Esophagus muscularis mucosa (tissue), 4 donors: ENCODE measurements at regions not wholly inside any gene's neighbourhood (a gene's known extent, or its start where the extent isn't known, plus 50 kb on each side); places are given as distances from the start of the nearest gene placed in this dataset.
A peak's percentile ranks its signal among the peaks of the same experiment; 100 is the strongest.

Source experiments
- DNase-seq: peaks from one replicate; pipeline ENCODE4 v3.0.0-alpha.2; 2017; ENCODE audit errors: extremely low spot score
- H3K27ac ChIP-seq, 4 donors: fragments of 200-600 bp; sonication (generic); replicated peaks in 1 of 4; 1 replicate in 3 of 4; 2 replicates in 1 of 4; pipeline ENCODE4 v1.5.1; 2016 to 2019; ENCODE audit warnings: mild to moderate bottlenecking in 1 of 4
- H3K27me3 ChIP-seq, 4 donors: fragments of 200-600 bp; sonication (generic); one replicate each; pipeline versions ENCODE4 v1.5.1 to v1.6.0; 2016 to 2019
- H3K36me3 ChIP-seq, 4 donors: fragments of 200-600 bp; sonication (generic); one replicate each; pipeline ENCODE4 v1.5.1; 2016 to 2019
- H3K4me1 ChIP-seq, 4 donors: fragments of 200-600 bp; sonication (generic); one replicate each; pipeline ENCODE4 v1.5.1; 2016 to 2019
- H3K4me3 ChIP-seq, 4 donors: fragments of 200-600 bp; sonication (generic); 1 replicate in 2 of 4; 2 replicates in 2 of 4; pipeline ENCODE4 v1.5.1; 2016 to 2019; ENCODE audit warnings: mild to moderate bottlenecking in 4 of 4, moderate library complexity in 1 of 4
- H3K9me3 ChIP-seq, 4 donors: fragments of 200-600 bp; sonication (generic); 1 replicate in 3 of 4; 2 replicates in 1 of 4; pipeline ENCODE4 v1.5.1; 2016 to 2019
- CTCF ChIP-seq, 3 experiments: fragments of 200-600 bp in 2 of 3; fragments of 450-650 bp in 1 of 3; sonication (generic) in 2 of 3; IDR thresholded peaks; one replicate each; pipeline ENCODE4 v1.5.1; 2017 to 2019; ENCODE audit warnings: antibody characterized with exemption in 3 of 3, mild to moderate bottlenecking in 2 of 3, moderate library complexity in 1 of 3
- EP300 ChIP-seq: sonication (generic); formaldehyde crosslinking; IDR thresholded peaks from one replicate; pipeline ENCODE4 v1.6.1; 2017; ENCODE audit warnings: antibody characterized with exemption
- POLR2A ChIP-seq: fragments of 450-650 bp; IDR thresholded peaks from one replicate; pipeline ENCODE4 v1.6.1; 2017; ENCODE audit warnings: antibody characterized with exemption, moderate library complexity, mild to moderate bottlenecking, low read depth
- POLR2AphosphoS5 ChIP-seq, 2 donors: sonication (generic); formaldehyde crosslinking; IDR thresholded peaks; one replicate each; pipeline ENCODE4 v1.6.1; 2017; ENCODE audit warnings: antibody characterized with exemption in 2 of 2
- WGBS: methylation state at CpG from one replicate; pipeline ENCODE4 v1.1.5; 2018; 5-methylcytosine and 5-hydroxymethylcytosine counted together
- intact Hi-C: fragments of 100-400 bp; cut with DNase I; formaldehyde crosslinking; loops from one replicate; pipeline ENCODE4 v1.15.1; 2023

GRCh38 chr6:105921781-105922180, 164.4 kb upstream of the PRDM1 start:
- intact Hi-C loops, result no loop called here
- no peak overlapping the region for H3K4me3 ChIP-seq
- H3K9me3 ChIP-seq, result no peaks in the 10 kb centered on the region
- TF ChIP-seq CTCF (IDR thresholded peaks at IDR 0.05) (no peak), POLR2A (no peak), POLR2AphosphoS5 (IDR thresholded peaks at IDR 0.05) (no peak), EP300 (no peak)
- H3K36me3 ChIP-seq, result no peaks in the 10 kb centered on the region
- H3K27me3 ChIP-seq, result no peaks in the 10 kb centered on the region
- no peak overlapping the region for H3K27ac ChIP-seq
- WGBS, result 61% methylated on average over 3 of the region's 3 CpGs
- no peak for DNase-seq
- H3K4me1 ChIP-seq, result peaks cover 0 to 18% (median 13%) of the 10 kb centered on the region in 4 donors

- no peaks in the 10 kb centered on the region for H3K9me3 ChIP-seq
- TF ChIP-seq EP300 (no peak), POLR2AphosphoS5 (IDR thresholded peaks at IDR 0.05) (no peak), POLR2A (no peak), CTCF (IDR thresholded peaks at IDR 0.05) (no peak)
- H3K4me3 ChIP-seq, result no peak overlapping the region
- WGBS, result 86% methylated on average over 2 of the region's 2 CpGs
- H3K27me3 ChIP-seq, result no peaks in the 10 kb centered on the region
- no peaks in the 10 kb centered on the region for H3K36me3 ChIP-seq
- intact Hi-C loops, result no loop called here
- DNase-seq, result no peak
- no peak overlapping the region for H3K27ac ChIP-seq
- H3K4me1 ChIP-seq, result peaks cover 0 to 24% (median 20%) of the 10 kb centered on the region in 4 donors
These were observed 166.1 kb upstream of the PRDM1 start for GRCh38 chr6:105920071-105920470.

GRCh38 chr6:105917038-105917695, 169.0 kb upstream of the PRDM1 start:
- Histone ChIP-seq H3K4me3 (peak overlapping the region in 1 of 4 donors; percentile 9), H3K27ac (peak overlapping the region; percentile 21 to 54 (median 44)), H3K36me3 (no peaks in the 10 kb centered on the region), H3K27me3 (no peaks in the 10 kb centered on the region), H3K9me3 (no peaks in the 10 kb centered on the region), H3K4me1 (peaks cover 0 to 24% (median 20%) of the 10 kb centered on the region in 4 donors)
- TF ChIP-seq CTCF (IDR thresholded peaks at IDR 0.05) (no peak), EP300 (no peak), POLR2A (no peak), POLR2AphosphoS5 (IDR thresholded peaks at IDR 0.05) (no peak)
- no peak for DNase-seq
- intact Hi-C loops, result no loop called here
- 71% methylated on average over 2 of the region's 2 CpGs for WGBS

- Histone ChIP-seq H3K27ac (no peak overlapping the region), H3K4me1 (peaks cover 0 to 1% (median under 1%) of the 10 kb centered on the region in 4 donors), H3K27me3 (no peaks in the 10 kb centered on the region), H3K4me3 (no peak overlapping the region), H3K9me3 (no peaks in the 10 kb centered on the region), H3K36me3 (no peaks in the 10 kb centered on the region)
- no peak for DNase-seq
- TF ChIP-seq CTCF (IDR thresholded peaks at IDR 0.05) (no peak), POLR2AphosphoS5 (IDR thresholded peaks at IDR 0.05) (no peak), EP300 (no peak), POLR2A (no peak)
- WGBS, result 73% methylated on average over 4 of the region's 4 CpGs
- intact Hi-C loops, result no loop called here
These were observed 175.0 kb upstream of the PRDM1 start for GRCh38 chr6:105911106-105911629.
